ENCODE measurements at regions not wholly inside any gene's neighbourhood (a gene's known extent, or its start where the extent isn't known, plus 50 kb on each side); places are given as distances from the start of the nearest gene placed in this dataset.

DNA sequence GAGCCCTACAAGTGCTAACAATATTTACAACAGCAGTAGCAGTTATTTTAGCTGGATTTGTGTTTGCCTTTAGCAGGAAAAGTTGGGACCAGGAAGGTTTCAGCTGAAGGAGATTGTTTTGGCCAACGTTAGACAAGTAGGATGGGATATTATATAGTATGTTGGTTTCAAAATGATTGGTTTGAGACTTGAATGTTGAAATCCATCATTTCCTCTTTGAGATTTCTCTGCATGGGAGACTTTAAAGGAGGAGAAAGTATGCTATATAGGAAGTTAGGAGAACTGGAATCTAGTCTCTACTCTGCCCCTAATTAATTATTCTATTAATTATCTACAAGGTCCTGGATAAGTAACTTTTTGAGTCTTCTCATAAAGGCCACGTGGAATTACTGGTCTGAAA lies 263.8 kb downstream of the PTEN start:
- TF ChIP-seq ZBTB7A (IDR thresholded peaks at IDR 0.05; ENCODE audit: low read depth) = no peak
- TF ChIP-seq EP300 (IDR thresholded peaks at IDR 0.05; ENCODE audit: borderline replicate concordance) = no peak
- TF ChIP-seq CREB1 (IDR thresholded peaks at IDR 0.05; ENCODE audit: low read depth) = no peak

Measured in Ishikawa (cell line).